Fibroblast of mammary gland (primary cell): ENCODE measurements at regions not wholly inside any gene's neighbourhood (a gene's known extent, or its start where the extent isn't known, plus 50 kb on each side); places are given as distances from the start of the nearest gene placed in this dataset.

ENCODE experiments used
- DNase-seq: peaks from one replicate; pipeline ENCODE4 v3.0.0-alpha.2; 2010; ENCODE audit warnings: low read depth
- H3K4me3 ChIP-seq: 2 replicates; pipeline ENCODE4 v1.5.1; 2011; ENCODE audit warnings: low read depth, mild to moderate bottlenecking, low read length, moderate library complexity; ENCODE audit not compliant: control insufficient read depth
- TF ChIP-seq, protein P1 (sequence below): conservative IDR thresholded peaks from 2 replicates; pipeline ENCODE4 v1.5.1; 2011; ENCODE audit warnings: low read depth, low read length, inconsistent platforms; ENCODE audit not compliant: control insufficient read depth, insufficient read depth

DNA sequence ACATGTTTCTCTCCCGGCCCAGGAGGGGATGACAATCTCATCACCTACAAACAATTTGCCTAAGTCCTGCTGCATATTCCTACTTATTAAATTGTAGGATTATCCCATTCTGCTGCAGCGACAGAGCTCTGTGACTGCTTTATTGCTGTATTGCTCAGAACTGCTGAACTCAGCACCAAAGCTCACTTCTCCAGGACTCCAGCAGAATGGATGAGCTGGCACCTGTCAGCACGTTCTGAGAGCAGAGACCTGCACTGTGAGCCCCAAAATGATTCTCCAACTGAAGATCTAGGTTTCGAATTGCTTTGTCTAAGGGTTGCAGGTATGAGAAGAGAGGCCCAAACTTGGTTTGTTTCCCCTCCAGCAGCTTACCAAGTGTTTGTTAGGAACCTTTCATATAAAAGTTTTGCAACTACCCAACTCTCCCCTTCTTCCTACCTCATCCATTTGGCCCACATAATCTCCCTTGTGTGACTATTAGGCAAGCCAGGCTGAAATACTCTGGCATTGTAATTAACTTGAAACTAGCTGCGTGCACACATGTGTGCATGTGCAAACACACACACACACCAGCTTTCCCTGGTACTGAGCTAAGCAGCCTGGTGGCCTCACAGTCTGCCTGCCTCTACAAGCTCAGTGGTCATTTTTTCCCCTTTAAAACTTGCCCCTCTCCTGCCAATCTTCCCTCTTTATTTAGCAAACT lies 161.4 kb upstream of the CAMK1G start:
- DNase-seq = no peak
- TF ChIP-seq, protein P1, sequence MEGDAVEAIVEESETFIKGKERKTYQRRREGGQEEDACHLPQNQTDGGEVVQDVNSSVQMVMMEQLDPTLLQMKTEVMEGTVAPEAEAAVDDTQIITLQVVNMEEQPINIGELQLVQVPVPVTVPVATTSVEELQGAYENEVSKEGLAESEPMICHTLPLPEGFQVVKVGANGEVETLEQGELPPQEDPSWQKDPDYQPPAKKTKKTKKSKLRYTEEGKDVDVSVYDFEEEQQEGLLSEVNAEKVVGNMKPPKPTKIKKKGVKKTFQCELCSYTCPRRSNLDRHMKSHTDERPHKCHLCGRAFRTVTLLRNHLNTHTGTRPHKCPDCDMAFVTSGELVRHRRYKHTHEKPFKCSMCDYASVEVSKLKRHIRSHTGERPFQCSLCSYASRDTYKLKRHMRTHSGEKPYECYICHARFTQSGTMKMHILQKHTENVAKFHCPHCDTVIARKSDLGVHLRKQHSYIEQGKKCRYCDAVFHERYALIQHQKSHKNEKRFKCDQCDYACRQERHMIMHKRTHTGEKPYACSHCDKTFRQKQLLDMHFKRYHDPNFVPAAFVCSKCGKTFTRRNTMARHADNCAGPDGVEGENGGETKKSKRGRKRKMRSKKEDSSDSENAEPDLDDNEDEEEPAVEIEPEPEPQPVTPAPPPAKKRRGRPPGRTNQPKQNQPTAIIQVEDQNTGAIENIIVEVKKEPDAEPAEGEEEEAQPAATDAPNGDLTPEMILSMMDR = no peak
- no peak overlapping the region for H3K4me3 ChIP-seq

DNA sequence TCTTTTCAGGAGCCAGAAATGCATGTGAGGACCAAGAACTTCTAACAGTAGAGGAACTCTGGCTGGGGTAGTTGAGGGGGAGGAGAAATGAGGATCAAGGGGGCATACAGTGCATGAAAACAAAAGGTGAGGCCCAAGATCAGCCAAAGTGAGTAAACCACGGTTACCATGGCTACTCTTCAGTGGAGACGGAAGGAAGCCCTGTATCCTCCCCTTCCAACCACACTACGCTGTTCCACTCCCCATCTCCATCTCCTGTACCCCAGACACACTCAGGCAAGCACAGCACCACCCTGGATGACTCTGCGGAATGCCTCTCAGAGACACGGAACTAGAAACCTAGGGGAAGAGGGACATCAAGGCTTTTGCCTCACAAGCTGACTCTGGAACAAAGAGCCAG lies 157.6 kb upstream of the CAMK1G start:
- TF ChIP-seq, protein P1 = no peak
- no peak overlapping the region for H3K4me3 ChIP-seq
- DNase-seq = no peak

DNA sequence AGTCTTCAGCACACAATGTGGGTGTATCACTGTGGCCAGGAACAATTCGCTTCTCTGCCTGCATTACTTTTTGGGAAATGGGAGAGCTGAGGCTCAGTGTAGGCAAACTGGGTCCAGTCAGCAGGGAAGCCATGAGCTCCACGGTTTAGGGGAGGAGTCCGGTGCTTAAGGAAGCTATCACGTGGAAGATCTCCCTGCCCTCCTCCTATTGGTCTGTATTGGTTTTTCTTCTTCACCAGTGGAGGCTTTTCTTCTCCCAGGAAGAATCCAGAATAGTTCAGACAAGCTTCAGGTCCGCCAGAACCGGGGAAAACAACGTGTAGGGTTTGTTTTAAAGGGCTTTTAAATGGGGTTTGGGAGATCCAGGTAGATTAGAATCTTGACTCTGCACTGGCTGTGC lies 156.2 kb upstream of the CAMK1G start:
- no peak overlapping the region for H3K4me3 ChIP-seq
- TF ChIP-seq, protein P1 = no peak
- DNase-seq = no peak

DNA sequence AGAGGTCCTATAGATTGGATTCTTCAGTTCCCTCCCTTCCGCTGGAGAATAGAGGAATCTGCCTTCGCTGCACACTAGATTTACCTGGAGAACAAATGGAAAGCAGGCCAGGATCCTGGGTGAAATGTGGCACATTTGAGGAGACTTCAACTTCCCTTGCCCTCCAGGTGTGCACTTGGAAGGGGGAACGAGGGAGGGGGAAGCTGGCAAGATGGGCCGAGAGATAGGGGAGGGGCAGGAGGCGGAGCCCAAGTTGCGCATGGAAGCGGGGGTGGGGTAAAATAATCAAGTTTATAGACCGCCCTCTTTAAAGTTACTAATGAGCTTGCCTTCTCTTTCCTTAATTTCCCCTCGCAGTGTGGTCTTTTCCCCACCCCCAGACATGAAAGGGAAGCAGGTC lies 155.7 kb upstream of the CAMK1G start:
- no peak overlapping the region for H3K4me3 ChIP-seq
- DNase-seq = no peak
- TF ChIP-seq, protein P1 = no peak

DNA sequence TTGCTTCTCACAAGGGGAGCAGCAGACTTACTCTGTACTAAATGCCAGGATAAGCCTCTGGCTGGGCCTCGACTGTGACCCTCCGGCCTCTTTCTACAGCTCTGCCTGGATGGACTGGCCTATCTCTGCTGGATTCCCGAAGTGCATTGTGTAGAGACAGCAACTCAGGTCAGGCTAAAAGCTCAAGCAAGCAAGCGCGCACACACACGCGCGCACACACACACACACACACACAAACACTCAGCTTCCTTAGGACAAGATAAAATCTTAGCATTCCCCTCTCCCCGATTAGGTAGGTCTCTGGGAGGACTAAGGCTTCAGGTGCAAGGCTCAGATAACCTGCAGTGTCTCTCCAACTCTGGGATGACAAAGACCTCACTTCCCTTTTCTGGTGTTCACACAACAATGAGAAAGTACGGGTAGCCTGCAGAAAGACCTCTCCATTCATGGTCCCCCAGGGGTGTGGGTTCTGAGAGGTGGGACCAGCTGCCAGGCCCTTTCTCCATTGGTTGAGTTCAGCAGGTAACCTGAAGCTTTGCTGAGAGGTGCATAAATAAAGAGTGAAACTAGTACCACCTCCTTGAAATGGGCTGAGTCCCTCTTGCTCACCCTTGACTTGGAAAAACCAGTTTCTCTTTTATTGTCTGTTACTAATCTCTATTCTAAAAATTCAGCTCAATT lies 155.1 kb upstream of the CAMK1G start:
- no peak overlapping the region for H3K4me3 ChIP-seq
- TF ChIP-seq, protein P1 = no peak
- DNase-seq = no peak

DNA sequence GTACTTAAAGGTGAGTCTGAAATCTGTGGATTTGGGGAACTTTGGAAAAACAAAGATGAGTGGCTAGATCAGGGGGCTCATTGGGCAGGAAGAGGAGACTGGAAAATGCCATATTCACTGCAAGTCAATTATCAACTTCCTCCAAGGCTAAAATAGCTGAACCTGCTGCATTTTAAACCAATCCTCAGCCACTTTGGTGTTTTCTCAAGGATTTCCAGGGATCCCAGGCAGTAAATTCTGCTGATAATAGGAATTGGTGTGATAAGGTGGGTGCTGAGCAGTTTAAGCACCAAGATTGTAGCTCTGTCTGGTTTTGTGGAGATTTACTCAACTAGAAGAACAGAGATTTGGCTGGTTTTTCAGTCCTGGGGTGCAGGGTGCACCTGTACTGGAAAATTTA lies 153.9 kb upstream of the CAMK1G start:
- DNase-seq = no peak
- H3K4me3 ChIP-seq = no peak overlapping the region
- TF ChIP-seq, protein P1 = no peak
